Right atrium auricular region (tissue), 2 donors: ENCODE measurements at regions not wholly inside any gene's neighbourhood (a gene's known extent, or its start where the extent isn't known, plus 50 kb on each side); places are given as distances from the start of the nearest gene placed in this dataset.
"Not testable (repeated sequence)": the region's sequence is repeated elsewhere in the genome, so short reads cannot be mapped to it uniquely, and the experiment has no call there.

ENCODE experiments used
- DNase-seq: peaks from one replicate; pipeline ENCODE4 v3.0.0-alpha.2; 2019; ENCODE audit warnings: low spot score
- H3K27ac ChIP-seq, 2 donors: fragments of 200-600 bp; sonication (generic); 1 replicate in 1 of 2; 2 replicates in 1 of 2; pipeline ENCODE4 v1.5.1; 2016 to 2019
- H3K27me3 ChIP-seq, 2 donors: fragments of 200-600 bp; sonication (generic); one replicate each; pipeline versions ENCODE4 v1.5.1 to v1.6.0; 2017 to 2019
- H3K36me3 ChIP-seq: fragments of 200-600 bp; sonication (generic); one replicate; pipeline ENCODE4 v1.5.1; 2016
- H3K4me1 ChIP-seq, 2 donors: fragments of 200-600 bp; sonication (generic); one replicate each; pipeline versions ENCODE4 v1.5.1 to v1.6.0; 2017 to 2019
- H3K4me3 ChIP-seq, 2 donors: fragments of 200-600 bp; sonication (generic); 1 replicate in 1 of 2; 2 replicates in 1 of 2; pipeline ENCODE4 v1.5.1; 2017 to 2019; ENCODE audit warnings: mild to moderate bottlenecking in 1 of 2, moderate library complexity in 1 of 2
- H3K9me3 ChIP-seq, 2 donors: fragments of 200-600 bp; sonication (generic); one replicate each; pipeline ENCODE4 v1.5.1; 2019
- TF ChIP-seq, protein P1 (sequence below), 2 donors: fragments of 200-600 bp; sonication (generic); IDR thresholded peaks; one replicate each; pipeline ENCODE4 v1.5.1; 2019; ENCODE audit warnings: antibody characterized with exemption in 2 of 2

- TF ChIP-seq, protein P1, sequence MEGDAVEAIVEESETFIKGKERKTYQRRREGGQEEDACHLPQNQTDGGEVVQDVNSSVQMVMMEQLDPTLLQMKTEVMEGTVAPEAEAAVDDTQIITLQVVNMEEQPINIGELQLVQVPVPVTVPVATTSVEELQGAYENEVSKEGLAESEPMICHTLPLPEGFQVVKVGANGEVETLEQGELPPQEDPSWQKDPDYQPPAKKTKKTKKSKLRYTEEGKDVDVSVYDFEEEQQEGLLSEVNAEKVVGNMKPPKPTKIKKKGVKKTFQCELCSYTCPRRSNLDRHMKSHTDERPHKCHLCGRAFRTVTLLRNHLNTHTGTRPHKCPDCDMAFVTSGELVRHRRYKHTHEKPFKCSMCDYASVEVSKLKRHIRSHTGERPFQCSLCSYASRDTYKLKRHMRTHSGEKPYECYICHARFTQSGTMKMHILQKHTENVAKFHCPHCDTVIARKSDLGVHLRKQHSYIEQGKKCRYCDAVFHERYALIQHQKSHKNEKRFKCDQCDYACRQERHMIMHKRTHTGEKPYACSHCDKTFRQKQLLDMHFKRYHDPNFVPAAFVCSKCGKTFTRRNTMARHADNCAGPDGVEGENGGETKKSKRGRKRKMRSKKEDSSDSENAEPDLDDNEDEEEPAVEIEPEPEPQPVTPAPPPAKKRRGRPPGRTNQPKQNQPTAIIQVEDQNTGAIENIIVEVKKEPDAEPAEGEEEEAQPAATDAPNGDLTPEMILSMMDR (IDR thresholded peaks at IDR 0.05) = no peak
- H3K27ac ChIP-seq = peak overlapping the region; percentile 68 to 72
- H3K27me3 ChIP-seq = no peaks in the 10 kb centered on the region
- DNase-seq = no peak
- no peak overlapping the region for H3K4me3 ChIP-seq
- no peaks in the 10 kb centered on the region for H3K36me3 ChIP-seq
- no peaks in the 10 kb centered on the region for H3K9me3 ChIP-seq
- peaks cover 0 to 33% of the 10 kb centered on the region in 2 donors for H3K4me1 ChIP-seq
Measured at GRCh38 chr1:112144733-112145426, 155.4 kb upstream of the KCND3 start.

DNA sequence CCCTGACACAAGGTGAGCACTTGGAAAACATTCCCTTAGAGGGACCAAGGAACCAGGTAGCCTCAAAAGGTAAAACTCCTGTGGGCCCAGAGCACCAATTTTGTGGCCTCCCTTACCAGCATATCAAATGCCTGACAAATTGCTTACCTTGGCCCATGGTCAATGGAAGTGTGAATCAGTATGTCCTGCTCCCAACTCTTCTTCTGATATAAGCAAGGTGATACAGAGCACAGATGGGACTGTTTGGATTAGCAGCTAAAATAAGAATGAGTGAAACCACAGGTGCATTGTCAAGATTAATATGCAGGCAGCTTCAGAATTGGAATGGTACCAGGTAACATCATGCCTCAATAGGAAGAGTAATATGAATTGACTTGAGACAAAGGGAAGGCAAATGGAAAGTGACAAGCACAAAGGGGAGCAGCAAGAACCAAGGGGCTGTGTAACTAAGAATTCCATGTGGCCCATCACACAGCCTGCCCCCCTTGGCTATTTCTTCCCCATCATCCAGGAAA, 156.8 kb upstream of the KCND3 start:
- Histone ChIP-seq H3K36me3 (no peaks in the 10 kb centered on the region), H3K27me3 (no peaks in the 10 kb centered on the region), H3K27ac (peak overlapping the region in 1 of 2 donors; percentile 72), H3K4me1 (peaks cover 0 to 31% of the 10 kb centered on the region in 2 donors), H3K4me3 (no peak overlapping the region), H3K9me3 (no peaks in the 10 kb centered on the region)
- TF ChIP-seq, protein P1 (IDR thresholded peaks at IDR 0.05) = no peak
- DNase-seq = no peak

DNA sequence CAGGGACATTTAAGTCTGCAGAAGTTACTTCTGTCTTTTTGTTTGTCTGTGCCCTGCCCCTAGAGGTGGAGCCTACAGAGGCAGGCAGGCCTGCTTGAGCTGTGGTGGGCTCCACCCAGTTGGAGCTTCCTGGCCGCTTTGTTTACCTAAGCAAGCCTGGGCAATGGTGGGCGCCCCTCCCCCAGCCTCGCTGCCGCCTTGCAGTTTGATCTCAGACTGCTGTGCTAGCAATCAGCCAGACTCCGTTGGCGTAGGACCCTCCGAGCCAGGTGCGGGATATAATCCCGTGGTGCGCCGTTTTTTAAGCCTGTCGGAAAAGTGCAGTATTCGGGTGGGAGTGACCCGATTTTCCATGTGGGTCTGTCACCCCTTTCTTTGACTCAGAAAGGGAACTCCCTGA, 170.7 kb upstream of the KCND3 start:
- not testable (repeated sequence) for H3K27me3 ChIP-seq, H3K4me1 ChIP-seq, H3K4me3 ChIP-seq, H3K27ac ChIP-seq, H3K36me3 ChIP-seq, DNase-seq, H3K9me3 ChIP-seq

DNA sequence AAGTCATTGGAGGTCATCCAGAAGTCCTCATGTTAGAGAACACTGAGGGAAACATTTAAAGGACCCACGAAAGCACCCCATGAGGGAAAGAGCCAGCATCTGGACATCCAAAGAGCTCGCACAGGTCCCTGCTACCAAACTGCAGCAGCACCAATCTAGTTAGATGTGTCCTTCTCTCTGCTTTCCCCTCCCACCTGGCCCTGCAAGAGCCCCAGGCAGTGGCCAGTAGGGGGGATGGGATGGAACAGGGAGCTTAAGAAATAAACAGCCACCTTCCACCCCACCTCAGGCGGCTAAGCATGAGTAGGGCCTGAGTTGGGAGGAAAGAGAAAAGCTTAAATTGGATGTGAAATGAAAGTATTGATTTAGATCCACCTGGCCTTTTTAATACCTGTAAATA, 175.9 kb upstream of the KCND3 start:
- DNase-seq = no peak
- H3K9me3 ChIP-seq = no peaks in the 10 kb centered on the region
- no peaks in the 10 kb centered on the region for H3K36me3 ChIP-seq
- H3K27ac ChIP-seq = no peak overlapping the region
- TF ChIP-seq, protein P1 (IDR thresholded peaks at IDR 0.05) = no peak
- no peaks in the 10 kb centered on the region for H3K27me3 ChIP-seq
- H3K4me1 ChIP-seq = no peaks in the 10 kb centered on the region
- H3K4me3 ChIP-seq = no peak overlapping the region

GRCh38 chr1:112169517-112169916, 180.0 kb upstream of the KCND3 start:
- Histone ChIP-seq H3K4me1 (no peaks in the 10 kb centered on the region), H3K4me3 (no peak overlapping the region), H3K27me3 (no peaks in the 10 kb centered on the region), H3K27ac (no peak overlapping the region), H3K36me3 (no peaks in the 10 kb centered on the region), H3K9me3 (no peaks in the 10 kb centered on the region)
- no peak for DNase-seq
- TF ChIP-seq, protein P1 (IDR thresholded peaks at IDR 0.05) = no peak

DNA sequence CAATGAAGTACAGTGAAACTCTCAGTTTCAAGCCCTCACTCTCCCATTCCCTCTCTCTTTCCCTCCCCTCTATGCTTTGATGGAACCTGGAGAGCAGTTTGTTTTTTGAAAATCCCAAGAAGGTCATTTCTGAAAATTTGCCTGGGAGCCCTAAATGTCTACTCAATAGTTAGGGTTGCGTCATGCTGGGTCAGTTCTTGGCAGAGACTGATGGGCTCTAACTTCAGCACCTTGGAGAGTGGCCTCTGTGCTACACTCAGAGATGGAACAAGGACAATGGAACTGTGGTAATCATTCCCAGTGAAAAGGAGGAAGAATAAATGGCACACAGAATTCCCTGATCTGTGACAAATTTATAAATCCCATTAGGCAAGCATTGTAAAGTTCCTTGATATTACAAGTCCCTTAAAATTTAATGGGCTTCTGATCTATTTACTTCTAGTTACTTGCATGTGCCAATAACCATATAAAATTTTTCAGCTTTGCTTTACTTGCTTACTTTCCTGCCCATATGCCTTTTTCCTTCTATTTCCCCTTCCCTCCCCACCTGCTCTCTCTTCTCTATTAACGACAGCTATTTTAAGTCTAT, 182.9 kb upstream of the KCND3 start:
- no peak for DNase-seq
- Histone ChIP-seq H3K4me1 (no peaks in the 10 kb centered on the region), H3K27me3 (no peaks in the 10 kb centered on the region), H3K9me3 (no peaks in the 10 kb centered on the region), H3K4me3 (no peak overlapping the region), H3K27ac (no peak overlapping the region), H3K36me3 (no peaks in the 10 kb centered on the region)
- TF ChIP-seq, protein P1 (IDR thresholded peaks at IDR 0.05) = no peak
